ENCODE measurements at regions not wholly inside any gene's neighbourhood (a gene's known extent, or its start where the extent isn't known, plus 50 kb on each side); places are given as distances from the start of the nearest gene placed in this dataset.
"Not testable (repeated sequence)": the region's sequence is repeated elsewhere in the genome, so short reads cannot be mapped to it uniquely, and the experiment has no call there.

GRCh38 chr4:60729194-60729593 is 470.9 kb upstream of the ADGRL3 start:
- no peaks in the 10 kb centered on the region for H3K27me3 ChIP-seq (ENCODE audit: control insufficient read depth, insufficient read depth, low read length)
- DNase-seq (ENCODE audit: low read depth): no peak
- no peaks in the 10 kb centered on the region for H3K36me3 ChIP-seq (ENCODE audit: control insufficient read depth, insufficient read depth, low read length)
- TF ChIP-seq CTCF (IDR thresholded peaks at IDR 0.05; ENCODE audit: insufficient read depth, low read depth, low read length): no peak
- H3K4me3 ChIP-seq (ENCODE audit: low read depth, low read length): no peak overlapping the region
- ChIA-PET CTCF (no interaction called here), POLR2A (no interaction called here)

- H3K36me3 ChIP-seq (ENCODE audit: control insufficient read depth, insufficient read depth, low read length); CTCF ChIA-PET; H3K27me3 ChIP-seq (ENCODE audit: control insufficient read depth, insufficient read depth, low read length); H3K4me3 ChIP-seq (ENCODE audit: low read depth, low read length); DNase-seq (ENCODE audit: low read depth); POLR2A ChIA-PET: not testable (repeated sequence)
Observed at GRCh38 chr4:60729764-60730163, 470.4 kb upstream of the ADGRL3 start.

GRCh38 chr4:60737858-60738257 is 462.3 kb upstream of the ADGRL3 start:
- no peak for TF ChIP-seq CTCF (IDR thresholded peaks at IDR 0.05; ENCODE audit: insufficient read depth, low read depth, low read length)
- ChIA-PET CTCF (no interaction called here), POLR2A (no interaction called here)
- Histone ChIP-seq H3K27me3 (ENCODE audit: control insufficient read depth, insufficient read depth, low read length) (no peaks in the 10 kb centered on the region), H3K4me3 (ENCODE audit: low read depth, low read length) (no peak overlapping the region), H3K36me3 (ENCODE audit: control insufficient read depth, insufficient read depth, low read length) (no peaks in the 10 kb centered on the region)
- DNase-seq (ENCODE audit: low read depth): no peak

GRCh38 chr4:60743654-60744053 is 456.5 kb upstream of the ADGRL3 start:
- no peak for TF ChIP-seq CTCF (IDR thresholded peaks at IDR 0.05; ENCODE audit: insufficient read depth, low read depth, low read length)
- no peaks in the 10 kb centered on the region for H3K36me3 ChIP-seq (ENCODE audit: control insufficient read depth, insufficient read depth, low read length)
- no peak overlapping the region for H3K4me3 ChIP-seq (ENCODE audit: low read depth, low read length)
- ChIA-PET CTCF (no interaction called here), POLR2A (no interaction called here)
- no peaks in the 10 kb centered on the region for H3K27me3 ChIP-seq (ENCODE audit: control insufficient read depth, insufficient read depth, low read length)
- no peak for DNase-seq (ENCODE audit: low read depth)

- ChIA-PET CTCF (interaction anchor here (2.1 kb wide), 1 partner anchor 10 kb away, joined by 7 read pairs; no protein-coding TSS in a partner anchor), POLR2A (no interaction called here)
- DNase-seq (ENCODE audit: low read depth): no peak
Observed at GRCh38 chr4:60744767-60745166, 455.4 kb upstream of the ADGRL3 start.

More at GRCh38 chr4:60744767-60745166, 455.4 kb upstream of the ADGRL3 start:
- Histone ChIP-seq H3K4me3 (ENCODE audit: low read depth, low read length) (no peak overlapping the region), H3K27me3 (ENCODE audit: control insufficient read depth, insufficient read depth, low read length) (no peaks in the 10 kb centered on the region), H3K36me3 (ENCODE audit: control insufficient read depth, insufficient read depth, low read length) (no peaks in the 10 kb centered on the region)
- peak; percentile 25; the same call in 1 of the 2 replicates for TF ChIP-seq CTCF (IDR thresholded peaks at IDR 0.05; ENCODE audit: insufficient read depth, low read depth, low read length)
